NCI-H446 (cell line): ENCODE measurements at regions not wholly inside any gene's neighbourhood (a gene's known extent, or its start where the extent isn't known, plus 50 kb on each side); places are given as distances from the start of the nearest gene placed in this dataset.
A peak's percentile ranks its signal among the peaks of the same experiment; 100 is the strongest.
"Not testable (repeated sequence)": the region's sequence is repeated elsewhere in the genome, so short reads cannot be mapped to it uniquely, and the experiment has no call there.

Experiments used
- DNase-seq, 2 experiments: peaks; one replicate each; lab custom pipeline; 2025; lab: John Stamatoyannopoulos, UW

GRCh38 chr12:131511391-131511802 is 199.5 kb upstream of the SFSWAP start:
- no peak for DNase-seq

- DNase-seq, result no peak
These were observed 198.9 kb upstream of the SFSWAP start for GRCh38 chr12:131511803-131512561.

GRCh38 chr12:131513606-131514005 is 197.3 kb upstream of the SFSWAP start:
- no peak for DNase-seq

- not testable (repeated sequence) for DNase-seq
These were observed 190.3 kb upstream of the SFSWAP start for GRCh38 chr12:131520553-131520952.

- DNase-seq, result no peak
These were observed 189.6 kb upstream of the SFSWAP start for GRCh38 chr12:131521326-131521725.

GRCh38 chr12:131525795-131526508 is 184.9 kb upstream of the SFSWAP start:
- DNase-seq, result no peak

- no peak for DNase-seq
These were observed 183.8 kb upstream of the SFSWAP start for GRCh38 chr12:131527092-131527491.

GRCh38 chr12:131527736-131528135 is 183.2 kb upstream of the SFSWAP start:
- DNase-seq, result no peak

- no peak for DNase-seq
These were observed 182.7 kb upstream of the SFSWAP start for GRCh38 chr12:131528144-131528543.

- DNase-seq, result no peak
These were observed 182.2 kb upstream of the SFSWAP start for GRCh38 chr12:131528667-131529066.

- peak in 1 of 2 experiments; percentile 9 for DNase-seq
These were observed 181.5 kb upstream of the SFSWAP start for GRCh38 chr12:131529196-131530040.

GRCh38 chr12:131530041-131530332 is 180.9 kb upstream of the SFSWAP start:
- no peak for DNase-seq

GRCh38 chr12:131530422-131530821 is 180.5 kb upstream of the SFSWAP start:
- no peak for DNase-seq

GRCh38 chr12:131533139-131533538 is 177.8 kb upstream of the SFSWAP start:
- no peak for DNase-seq

GRCh38 chr12:131535779-131536178 is 175.1 kb upstream of the SFSWAP start:
- no peak for DNase-seq

- no peak for DNase-seq
These were observed 174.6 kb upstream of the SFSWAP start for GRCh38 chr12:131536337-131536736.

- DNase-seq, result no peak
These were observed 174.1 kb upstream of the SFSWAP start for GRCh38 chr12:131536766-131537165.

GRCh38 chr12:131537267-131537958 is 173.5 kb upstream of the SFSWAP start:
- DNase-seq, result no peak

- no peak for DNase-seq
These were observed 171.5 kb upstream of the SFSWAP start for GRCh38 chr12:131539381-131539780.

- DNase-seq, result no peak
These were observed 170.7 kb upstream of the SFSWAP start for GRCh38 chr12:131540138-131540623.

- not testable (repeated sequence) for DNase-seq
These were observed 169.4 kb upstream of the SFSWAP start for GRCh38 chr12:131541512-131541911.

- no peak for DNase-seq
These were observed 168.5 kb upstream of the SFSWAP start for GRCh38 chr12:131542351-131542750.
